HG02852 (cell line): ENCODE measurements at regions not wholly inside any gene's neighbourhood (a gene's known extent, or its start where the extent isn't known, plus 50 kb on each side); places are given as distances from the start of the nearest gene placed in this dataset.

Source experiments
- ATAC-seq: cut with Tn5 transposase; IDR thresholded peaks from one replicate; pipeline ENCODE4 v1.9.1; 2021; ENCODE audit warnings: mild to moderate bottlenecking, moderate library complexity; ENCODE audit not compliant: unreplicated experiment

GRCh38 chr11:122453586-122453985 is 201.9 kb upstream of the UBASH3B start:
- no peak for ATAC-seq

- ATAC-seq: no peak
These were observed 203.6 kb upstream of the UBASH3B start for GRCh38 chr11:122451911-122452310.

GRCh38 chr11:122441666-122442035 is 213.9 kb upstream of the UBASH3B start:
- no peak for ATAC-seq

GRCh38 chr11:122440811-122441665 is 214.5 kb upstream of the UBASH3B start:
- no peak for ATAC-seq

- no peak for ATAC-seq
These were observed 215.4 kb upstream of the UBASH3B start for GRCh38 chr11:122439866-122440810.

- ATAC-seq: no peak
These were observed 219.3 kb upstream of the UBASH3B start for GRCh38 chr11:122436188-122436555.

- ATAC-seq: no peak
These were observed 219.9 kb upstream of the UBASH3B start for GRCh38 chr11:122435540-122436187.

GRCh38 chr11:122434786-122435185 is 220.7 kb upstream of the UBASH3B start:
- ATAC-seq: no peak

GRCh38 chr11:122430490-122430889 is 225.0 kb upstream of the UBASH3B start:
- no peak for ATAC-seq

- no peak for ATAC-seq
These were observed 229.4 kb upstream of the UBASH3B start for GRCh38 chr11:122426073-122426472.

GRCh38 chr11:122424636-122425035 is 230.9 kb upstream of the UBASH3B start:
- ATAC-seq: no peak

- no peak for ATAC-seq
These were observed 231.6 kb upstream of the UBASH3B start for GRCh38 chr11:122423886-122424285.

GRCh38 chr11:122423273-122423672 is 232.2 kb upstream of the UBASH3B start:
- no peak for ATAC-seq

GRCh38 chr11:122422682-122423081 is 232.8 kb upstream of the UBASH3B start:
- ATAC-seq: no peak

GRCh38 chr11:122421702-122422101 is 233.8 kb upstream of the UBASH3B start:
- ATAC-seq: no peak

- no peak for ATAC-seq
These were observed 237.5 kb upstream of the UBASH3B start for GRCh38 chr11:122418032-122418431.

- no peak for ATAC-seq
These were observed 241.0 kb upstream of the UBASH3B start for GRCh38 chr11:122414406-122415018.

GRCh38 chr11:122413677-122414076 is 241.8 kb upstream of the UBASH3B start:
- ATAC-seq: no peak

- no peak for ATAC-seq
These were observed 242.9 kb upstream of the UBASH3B start for GRCh38 chr11:122412581-122412980.

- no peak for ATAC-seq
These were observed 249.1 kb upstream of the UBASH3B start for GRCh38 chr11:122406466-122406865.
